Astrocyte (in vitro differentiated cells and primary cell): ENCODE measurements at regions not wholly inside any gene's neighbourhood (a gene's known extent, or its start where the extent isn't known, plus 50 kb on each side); places are given as distances from the start of the nearest gene placed in this dataset.
A peak's percentile ranks its signal among the peaks of the same experiment; 100 is the strongest.

Experiments
- DNase-seq: peaks from one replicate; pipeline ENCODE4 v3.0.0-alpha.2; 2010; ENCODE audit warnings: low read depth
- FAIRE-seq: peaks from 2 replicates; lab custom pipeline; 2011; peaks lifted over from hg19 to GRCh38; lab: Jason Lieb, UNC
- H2AFZ ChIP-seq: 2 replicates; pipeline ENCODE4 v1.6.0; 2012; ENCODE audit warnings: low read depth, low read length, inconsistent platforms
- H3K27ac ChIP-seq: 2 replicates; pipeline ENCODE4 v1.5.1; 2011; ENCODE audit warnings: low read depth, low read length, inconsistent platforms
- H3K27me3 ChIP-seq: 2 replicates; pipeline ENCODE4 v1.6.0; 2011; ENCODE audit warnings: low read length, inconsistent platforms; ENCODE audit not compliant: insufficient read depth
- H3K36me3 ChIP-seq: 2 replicates; pipeline ENCODE4 v1.5.1; 2011; ENCODE audit warnings: low read length, inconsistent platforms; ENCODE audit not compliant: insufficient read depth
- H3K4me1 ChIP-seq: 2 replicates; pipeline ENCODE4 v1.5.1; 2011; ENCODE audit warnings: low read length, inconsistent platforms; ENCODE audit not compliant: insufficient read depth
- H3K4me2 ChIP-seq: 2 replicates; pipeline ENCODE4 v1.6.0; 2012; ENCODE audit warnings: low read length, inconsistent platforms
- H3K4me3 ChIP-seq: 2 replicates; pipeline ENCODE4 v1.5.1; 2011; ENCODE audit warnings: low read depth, mild to moderate bottlenecking, low read length, inconsistent platforms; ENCODE audit not compliant: insufficient read depth
- H3K79me2 ChIP-seq: 2 replicates; pipeline ENCODE4 v1.6.0; 2012; ENCODE audit warnings: mild to moderate bottlenecking, low read length, inconsistent platforms; ENCODE audit not compliant: insufficient read depth
- H3K9ac ChIP-seq: 2 replicates; pipeline ENCODE4 v1.6.0; 2012; ENCODE audit warnings: mild to moderate bottlenecking, low read length, inconsistent platforms
- H3K9me3 ChIP-seq: 2 replicates; pipeline ENCODE4 v1.5.1; 2012; ENCODE audit warnings: low read depth, mild to moderate bottlenecking, low read length, inconsistent platforms; ENCODE audit not compliant: insufficient read depth
- H4K20me1 ChIP-seq: 2 replicates; pipeline ENCODE4 v1.6.0; 2012; ENCODE audit warnings: low read length, inconsistent platforms; ENCODE audit not compliant: insufficient read depth
- H3K27ac Mint-ChIP-seq: one replicate; pipeline ENCODE4 v1.8.0; 2021; ENCODE audit warnings: mild to moderate bottlenecking, mixed read lengths; ENCODE audit not compliant: unreplicated experiment
- H3K27me3 Mint-ChIP-seq: one replicate; pipeline ENCODE4 v1.8.0; 2021; ENCODE audit warnings: low read depth, mixed read lengths; ENCODE audit not compliant: unreplicated experiment
- H3K36me3 Mint-ChIP-seq: one replicate; pipeline ENCODE4 v1.8.0; 2021; ENCODE audit warnings: low read depth, mixed read lengths; ENCODE audit not compliant: unreplicated experiment
- H3K4me1 Mint-ChIP-seq: one replicate; pipeline ENCODE4 v1.8.0; 2021; ENCODE audit warnings: low read depth, mixed read lengths; ENCODE audit not compliant: unreplicated experiment
- H3K4me3 Mint-ChIP-seq: one replicate; pipeline ENCODE4 v1.8.0; 2021; ENCODE audit warnings: mild to moderate bottlenecking, moderate library complexity, mixed read lengths; ENCODE audit not compliant: unreplicated experiment
- H3K9me3 Mint-ChIP-seq: one replicate; pipeline ENCODE4 v1.8.0; 2021; ENCODE audit warnings: mild to moderate bottlenecking, mixed read lengths; ENCODE audit not compliant: unreplicated experiment
- EZH2 ChIP-seq: IDR thresholded peaks from 2 replicates; pipeline ENCODE4 v1.6.1; 2012; ENCODE audit warnings: mild to moderate bottlenecking, low read length, inconsistent platforms; ENCODE audit not compliant: insufficient read depth
- TF ChIP-seq, protein P1 (sequence below): IDR thresholded peaks from 2 replicates; pipeline ENCODE4 v1.5.1; 2011; ENCODE audit warnings: low read depth, mild to moderate bottlenecking, inconsistent platforms, low read length, moderate library complexity; ENCODE audit not compliant: insufficient read depth

DNA sequence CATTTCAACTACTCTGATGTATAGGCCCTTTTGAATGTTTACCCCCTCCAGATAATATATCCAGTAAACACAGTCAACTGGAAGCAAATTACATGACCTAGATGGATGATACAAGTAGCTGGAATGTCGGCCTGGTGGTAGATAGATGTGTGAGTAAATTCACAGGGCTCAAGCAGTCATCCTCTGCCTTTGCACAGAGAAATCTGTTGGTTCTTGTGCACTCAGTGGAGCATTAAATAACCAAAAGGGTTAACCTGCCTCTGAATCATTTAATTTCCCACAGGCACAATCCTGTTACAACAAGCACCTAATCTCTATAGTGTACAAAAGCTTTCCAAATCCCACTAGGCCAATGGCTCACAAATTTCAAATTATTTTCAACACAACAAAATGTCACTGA is 668.3 kb downstream of the DNAH5 start:
- TF ChIP-seq, protein P1, sequence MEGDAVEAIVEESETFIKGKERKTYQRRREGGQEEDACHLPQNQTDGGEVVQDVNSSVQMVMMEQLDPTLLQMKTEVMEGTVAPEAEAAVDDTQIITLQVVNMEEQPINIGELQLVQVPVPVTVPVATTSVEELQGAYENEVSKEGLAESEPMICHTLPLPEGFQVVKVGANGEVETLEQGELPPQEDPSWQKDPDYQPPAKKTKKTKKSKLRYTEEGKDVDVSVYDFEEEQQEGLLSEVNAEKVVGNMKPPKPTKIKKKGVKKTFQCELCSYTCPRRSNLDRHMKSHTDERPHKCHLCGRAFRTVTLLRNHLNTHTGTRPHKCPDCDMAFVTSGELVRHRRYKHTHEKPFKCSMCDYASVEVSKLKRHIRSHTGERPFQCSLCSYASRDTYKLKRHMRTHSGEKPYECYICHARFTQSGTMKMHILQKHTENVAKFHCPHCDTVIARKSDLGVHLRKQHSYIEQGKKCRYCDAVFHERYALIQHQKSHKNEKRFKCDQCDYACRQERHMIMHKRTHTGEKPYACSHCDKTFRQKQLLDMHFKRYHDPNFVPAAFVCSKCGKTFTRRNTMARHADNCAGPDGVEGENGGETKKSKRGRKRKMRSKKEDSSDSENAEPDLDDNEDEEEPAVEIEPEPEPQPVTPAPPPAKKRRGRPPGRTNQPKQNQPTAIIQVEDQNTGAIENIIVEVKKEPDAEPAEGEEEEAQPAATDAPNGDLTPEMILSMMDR: no peak
- no peak for TF ChIP-seq EZH2
- H4K20me1 ChIP-seq: no peaks in the 10 kb centered on the region
- Mint-ChIP-seq H3K9me3 (no peaks in the 10 kb centered on the region), H3K27me3 (no peaks in the 10 kb centered on the region), H3K27ac (no peak overlapping the region), H3K4me3 (no peak overlapping the region), H3K36me3 (no peaks in the 10 kb centered on the region), H3K4me1 (peaks cover 4% of the 10 kb centered on the region)
- no peaks in the 10 kb centered on the region for H3K79me2 ChIP-seq
- H3K27me3 ChIP-seq: no peaks in the 10 kb centered on the region
- no peak overlapping the region for H3K9ac ChIP-seq
- no peak overlapping the region for H3K4me2 ChIP-seq
- peak; percentile 56 for DNase-seq
- H2AFZ ChIP-seq: no peak overlapping the region
- FAIRE-seq: no peak
- H3K27ac ChIP-seq: no peak overlapping the region
- H3K9me3 ChIP-seq: no peaks in the 10 kb centered on the region
- no peaks in the 10 kb centered on the region for H3K36me3 ChIP-seq
- H3K4me3 ChIP-seq: no peak overlapping the region
- peaks cover 5% of the 10 kb centered on the region for H3K4me1 ChIP-seq

GRCh38 chr5:13263701-13264100 is 680.8 kb downstream of the DNAH5 start:
- no peaks in the 10 kb centered on the region for H3K27me3 Mint-ChIP-seq
- Histone ChIP-seq H2AFZ (no peak overlapping the region), H3K27ac (no peak overlapping the region), H3K9ac (no peak overlapping the region), H3K79me2 (no peaks in the 10 kb centered on the region), H3K4me2 (no peak overlapping the region), H4K20me1 (no peaks in the 10 kb centered on the region), H3K27me3 (no peaks in the 10 kb centered on the region), H3K36me3 (no peaks in the 10 kb centered on the region), H3K4me1 (no peaks in the 10 kb centered on the region), H3K4me3 (no peak overlapping the region), H3K9me3 (no peaks in the 10 kb centered on the region)
- no peaks in the 10 kb centered on the region for H3K36me3 Mint-ChIP-seq
- FAIRE-seq: no peak
- no peak for TF ChIP-seq EZH2
- TF ChIP-seq, protein P1: no peak
- DNase-seq: no peak
- H3K9me3 Mint-ChIP-seq: peaks cover 2% of the 10 kb centered on the region
- no peak overlapping the region for H3K4me3 Mint-ChIP-seq
- H3K27ac Mint-ChIP-seq: no peak overlapping the region
- no peaks in the 10 kb centered on the region for H3K4me1 Mint-ChIP-seq

- H3K36me3 ChIP-seq: no peaks in the 10 kb centered on the region
- H3K27me3 Mint-ChIP-seq: no peaks in the 10 kb centered on the region
- no peaks in the 10 kb centered on the region for H4K20me1 ChIP-seq
- no peak overlapping the region for H3K27ac Mint-ChIP-seq
- DNase-seq (no peak), FAIRE-seq (no peak)
- no peak overlapping the region for H3K4me2 ChIP-seq
- H3K27ac ChIP-seq: no peak overlapping the region
- no peaks in the 10 kb centered on the region for H3K79me2 ChIP-seq
- no peak for TF ChIP-seq EZH2
- no peak overlapping the region for H2AFZ ChIP-seq
- H3K36me3 Mint-ChIP-seq: no peaks in the 10 kb centered on the region
- H3K9me3 Mint-ChIP-seq: no peaks in the 10 kb centered on the region
- no peaks in the 10 kb centered on the region for H3K27me3 ChIP-seq
- H3K9ac ChIP-seq: no peak overlapping the region
- peaks cover 26% of the 10 kb centered on the region for H3K4me1 ChIP-seq
- H3K4me1 Mint-ChIP-seq: peaks cover 21% of the 10 kb centered on the region
- H3K4me3 Mint-ChIP-seq: no peak overlapping the region
- no peak overlapping the region for H3K4me3 ChIP-seq
- no peaks in the 10 kb centered on the region for H3K9me3 ChIP-seq
Measured at GRCh38 chr5:13253111-13253510, 691.4 kb downstream of the DNAH5 start.
